Adrenal gland (tissue), 9 donors: ENCODE measurements at regions not wholly inside any gene's neighbourhood (a gene's known extent, or its start where the extent isn't known, plus 50 kb on each side); places are given as distances from the start of the nearest gene placed in this dataset.
A peak's percentile ranks its signal among the peaks of the same experiment; 100 is the strongest.

ENCODE experiments used
- DNase-seq, 7 donors: peaks; one replicate each; pipeline ENCODE4 v3.0.0-alpha.2; 2019 to 2020
- H3K27ac ChIP-seq, 5 donors: fragments of 200-600 bp; sonication (generic) in 4 of 5; 1 replicate in 3 of 5; 2 replicates in 2 of 5; pipeline versions ENCODE4 v1.5.1 to v1.8.0; 2016 to 2020; ENCODE audit warnings: mild to moderate bottlenecking in 1 of 5
- H3K27me3 ChIP-seq: fragments of 200-600 bp; 2 replicates; pipeline ENCODE4 v1.8.0; 2021
- H3K36me3 ChIP-seq, 2 donors: fragments of 200-600 bp; replicated peaks in 1 of 2; 1 replicate in 1 of 2; 2 replicates in 1 of 2; pipeline versions ENCODE4 v1.5.1 to v1.8.0; 2018 to 2022
- H3K4me1 ChIP-seq, 2 donors: fragments of 200-600 bp; replicated peaks in 1 of 2; 1 replicate in 1 of 2; 2 replicates in 1 of 2; pipeline versions ENCODE4 v1.5.1 to v1.8.0; 2018 to 2021
- H3K4me3 ChIP-seq, 4 donors: fragments of 200-600 bp; sonication (generic) in 3 of 4; one replicate each; pipeline ENCODE4 v1.5.1; 2016 to 2018
- H3K9me3 ChIP-seq, 3 donors: fragments of 200-600 bp; sonication (generic) in 1 of 3; replicated peaks in 1 of 3; 1 replicate in 2 of 3; 2 replicates in 1 of 3; pipeline versions ENCODE4 v1.5.1 to v1.8.0; 2016 to 2021
- CTCF ChIP-seq, 6 experiments: fragments of 450-650 bp in 4 of 6; fragments of 200-600 bp in 2 of 6; sonication (generic) in 1 of 6; IDR thresholded peaks; 1 replicate in 5 of 6; 2 replicates in 1 of 6; pipeline versions ENCODE4 v1.5.1 to v1.8.0; 2016 to 2021; ENCODE audit warnings: antibody characterized with exemption in 6 of 6, mild to moderate bottlenecking in 2 of 6, moderate library complexity in 1 of 6
- POLR2A ChIP-seq, 2 donors: fragments of 450-650 bp; IDR thresholded peaks; one replicate each; pipeline ENCODE4 v1.6.1; 2017; ENCODE audit warnings: antibody characterized with exemption in 2 of 2, mild to moderate bottlenecking in 2 of 2, moderate library complexity in 1 of 2
- WGBS, 4 donors: extraction: QIAGEN DNeasy Blood & Tissue Kit in 2 of 4; methylation state at CpG; one replicate each; pipeline versions ENCODE4 v1.1.5 to v1.1.7; 2013 to 2017; 5-methylcytosine and 5-hydroxymethylcytosine counted together
- intact Hi-C, 2 donors: fragments of 100-400 bp; cut with DNase I; formaldehyde crosslinking; loops; one replicate each; pipeline versions ENCODE4 v1.14.1 to v1.15.0; 2022 to 2023
- donor health status: healthy with polysubstance abuse.
- donor health status: Bipolar disorder and iron deficiency.
- donor health status: DM: yes; HTN: yes; CAD: no.
- donor health status: DM: no; HTN: no; CAD: no.
- donor health status: DM: no; HTN: no; CAD: no.

DNA sequence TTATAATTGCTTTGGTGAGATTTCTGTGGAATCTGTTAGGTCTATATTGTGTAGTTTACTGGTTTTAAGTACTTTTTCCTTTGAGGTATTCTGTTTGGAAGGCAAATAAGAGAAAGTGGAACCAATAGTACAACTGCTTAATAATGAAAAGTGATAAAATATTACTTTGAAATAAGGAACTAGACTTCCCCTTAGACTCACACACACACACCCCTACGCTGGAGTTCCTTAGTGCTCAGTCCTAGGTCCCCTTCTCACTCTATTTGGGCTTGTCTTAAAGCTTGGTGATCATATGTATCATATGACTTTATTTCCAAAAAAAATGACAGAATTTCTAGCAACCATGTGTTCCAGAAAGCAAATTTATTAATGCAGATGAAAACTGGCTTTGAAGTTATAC lies 494.0 kb upstream of the TGFBR2 start:
- intact Hi-C loops, result no loop called here

GRCh38 chr3:30112902-30113484 lies 493.4 kb upstream of the TGFBR2 start:
- intact Hi-C loops, result no loop called here
- TF ChIP-seq CTCF (IDR thresholded peaks at IDR 0.05), result peak; percentile 55 to 71 (median 64)
- no peak for TF ChIP-seq POLR2A (IDR thresholded peaks at IDR 0.05)

More for the DNA sequence above, 494.0 kb upstream of the TGFBR2 start:
- no peak for TF ChIP-seq POLR2A (IDR thresholded peaks at IDR 0.05)
- no peak for TF ChIP-seq CTCF (IDR thresholded peaks at IDR 0.05)
- H3K9me3 ChIP-seq, result peaks cover 0 to 4% (median 0%) of the 10 kb centered on the region in 3 donors
- H3K4me3 ChIP-seq, result no peak overlapping the region
- 49 to 57% (median 54%) methylated on average over 1 of the region's 1 CpG for WGBS, 4 donors
- no peak for DNase-seq
- no peaks in the 10 kb centered on the region for H3K4me1 ChIP-seq
- no peaks in the 10 kb centered on the region for H3K36me3 ChIP-seq
- H3K27me3 ChIP-seq, result no peaks in the 10 kb centered on the region
- H3K27ac ChIP-seq, result no peak overlapping the region

DNA sequence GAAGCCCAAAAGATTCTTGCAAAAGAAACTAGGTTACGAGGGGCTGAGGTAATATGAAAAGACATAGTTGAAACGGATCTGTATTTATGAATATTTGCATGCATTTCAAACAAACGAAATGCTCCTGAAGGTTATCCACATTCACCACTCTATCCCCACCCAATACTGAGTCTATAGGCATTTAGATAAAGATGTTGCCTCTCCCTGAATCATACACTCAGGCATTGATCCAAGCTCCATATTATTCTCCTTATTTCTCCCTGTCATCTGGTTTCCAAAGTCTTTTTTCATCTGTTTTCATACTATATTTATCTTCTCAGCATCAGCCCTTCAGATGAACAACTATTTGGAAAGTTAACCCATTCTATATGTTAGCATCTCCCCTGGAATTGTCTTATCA lies 492.5 kb upstream of the TGFBR2 start:
- WGBS, 4 donors, result 77 to 93% (median 81%) methylated on average over 3 of the region's 3 CpGs
- Histone ChIP-seq H3K27me3 (no peaks in the 10 kb centered on the region), H3K4me3 (no peak overlapping the region), H3K9me3 (peaks cover 0 to 4% (median 0%) of the 10 kb centered on the region in 3 donors), H3K27ac (no peak overlapping the region), H3K4me1 (no peaks in the 10 kb centered on the region), H3K36me3 (no peaks in the 10 kb centered on the region)
- no peak for TF ChIP-seq POLR2A (IDR thresholded peaks at IDR 0.05)
- TF ChIP-seq CTCF (IDR thresholded peaks at IDR 0.05), result no peak
- DNase-seq, result no peak
- intact Hi-C loops, result no loop called here

More at GRCh38 chr3:30112902-30113484, 493.4 kb upstream of the TGFBR2 start:
- no peaks in the 10 kb centered on the region for H3K36me3 ChIP-seq
- 0 to 37% (median 28%) methylated on average over 1 of the region's 1 CpG for WGBS, 4 donors
- H3K9me3 ChIP-seq, result peaks cover 0 to 4% (median 0%) of the 10 kb centered on the region in 3 donors
- no peaks in the 10 kb centered on the region for H3K4me1 ChIP-seq
- no peak for DNase-seq
- H3K4me3 ChIP-seq, result no peak overlapping the region
- H3K27ac ChIP-seq, result no peak overlapping the region
- H3K27me3 ChIP-seq, result no peaks in the 10 kb centered on the region

DNA sequence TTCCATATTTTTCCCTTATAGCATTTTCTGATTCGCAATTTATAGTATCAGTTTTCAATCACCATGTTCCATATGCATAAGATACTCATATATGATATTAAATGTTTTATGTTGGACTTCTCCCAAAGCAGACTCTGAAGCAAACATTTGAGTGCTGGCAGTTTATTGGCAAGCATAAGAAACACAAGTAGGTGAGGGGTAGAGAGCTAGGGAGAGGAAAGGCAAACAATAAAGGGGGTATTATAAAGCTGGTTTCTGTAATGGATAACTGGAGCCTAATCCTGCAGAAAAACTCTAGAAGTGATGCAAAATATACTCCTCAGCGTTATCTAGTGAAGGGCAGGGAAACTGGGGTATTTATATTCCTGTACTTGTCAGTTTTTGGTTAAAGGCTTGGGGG lies 491.5 kb upstream of the TGFBR2 start:
- TF ChIP-seq POLR2A (IDR thresholded peaks at IDR 0.05), result no peak
- no peak for TF ChIP-seq CTCF (IDR thresholded peaks at IDR 0.05)
- intact Hi-C loops, result no loop called here
- no peak overlapping the region for H3K4me3 ChIP-seq
- H3K9me3 ChIP-seq, result peaks cover 0 to 4% (median 0%) of the 10 kb centered on the region in 3 donors
- H3K27ac ChIP-seq, result no peak overlapping the region
- WGBS, 4 donors, result 85 to 100% (median 87%) methylated on average over 2 of the region's 2 CpGs
- no peak for DNase-seq
- H3K36me3 ChIP-seq, result no peaks in the 10 kb centered on the region
- no peaks in the 10 kb centered on the region for H3K4me1 ChIP-seq
- H3K27me3 ChIP-seq, result no peaks in the 10 kb centered on the region
